ENCODE measurements at regions not wholly inside any gene's neighbourhood (a gene's known extent, or its start where the extent isn't known, plus 50 kb on each side); places are given as distances from the start of the nearest gene placed in this dataset.

GRCh38 chr3:8279886-8280550, 221.6 kb upstream of the LMCD1 start:
- Histone ChIP-seq H3K4me3 (replicated peaks in 1 of 3; ENCODE audit: insufficient read depth in 1 of 3, low read depth in 1 of 3, low read length in 3 of 3) (no peak overlapping the region), H3K27me3 (ENCODE audit: control insufficient read depth in 2 of 2, insufficient read depth in 2 of 2, low read length in 2 of 2) (no peaks in the 10 kb centered on the region), H3K9me3 (replicated peaks; ENCODE audit: control insufficient read depth, insufficient read depth, low read length) (no peaks in the 10 kb centered on the region), H3K9ac (replicated peaks; ENCODE audit: extremely low read depth, insufficient read depth, low read length) (no peak overlapping the region), H3K79me2 (ENCODE audit: control insufficient read depth, insufficient read depth, low read length) (no peaks in the 10 kb centered on the region), H3K27ac (ENCODE audit: insufficient read depth, low read depth, low read length) (no peak overlapping the region), H3K9me1 (replicated peaks; ENCODE audit: control insufficient read depth, extremely low read depth, insufficient read depth, low read length) (no peaks in the 10 kb centered on the region), H2AFZ (ENCODE audit: low read depth, low read length) (no peak overlapping the region), H3K4me2 (ENCODE audit: insufficient read depth, low read length) (no peak overlapping the region), H3K36me3 (ENCODE audit: control insufficient read depth in 2 of 2, extremely low read depth in 1 of 2, insufficient read depth in 2 of 2, low read length in 2 of 2) (no peaks in the 10 kb centered on the region), H3K4me1 (ENCODE audit: control insufficient read depth, extremely low read depth, insufficient read depth, low read length) (no peaks in the 10 kb centered on the region), H4K20me1 (replicated peaks; ENCODE audit: control insufficient read depth, extremely low read depth, insufficient read depth, low read length) (no peaks in the 10 kb centered on the region)
- intact Hi-C loops (cut with micrococcal nuclease) (no loop called here), dilution Hi-C loops (cut with MboI; ENCODE audit: extremely low pct_ligation_motif_present, low sequenced_read_pairs) (no loop called here)
- POLR2A ChIA-PET, result no interaction called here
- TF ChIP-seq GATA2 (IDR thresholded peaks at IDR 0.05; ENCODE audit: insufficient read depth, insufficient read length, low read depth, low read length) (no peak), CTCF (IDR thresholded peaks at IDR 0.05; ENCODE audit: extremely low read depth in 1 of 2, insufficient read depth in 1 of 2, low read depth in 1 of 2, low read length in 2 of 2) (no peak), POLR2AphosphoS5 (IDR thresholded peaks at IDR 0.05; ENCODE audit: insufficient read depth, low read depth, low read length) (no peak)
- CTCF ChIA-PET, result interaction anchor here (0.8 kb wide), 1 partner anchor 10 kb away, joined by 3 read pairs; no protein-coding TSS in a partner anchor
- no TSS peak for BruUV-seq (replicated peaks)
- FAIRE-seq (no peak), DNase-seq (ENCODE audit: low read depth, low spot score) (no peak)

- Histone ChIP-seq H3K4me3 (replicated peaks in 1 of 3; ENCODE audit: insufficient read depth in 1 of 3, low read depth in 1 of 3, low read length in 3 of 3) (no peak overlapping the region), H3K9me3 (replicated peaks; ENCODE audit: control insufficient read depth, insufficient read depth, low read length) (no peaks in the 10 kb centered on the region), H3K9me1 (replicated peaks; ENCODE audit: control insufficient read depth, extremely low read depth, insufficient read depth, low read length) (no peaks in the 10 kb centered on the region), H3K4me1 (ENCODE audit: control insufficient read depth, extremely low read depth, insufficient read depth, low read length) (no peaks in the 10 kb centered on the region), H3K79me2 (ENCODE audit: control insufficient read depth, insufficient read depth, low read length) (no peaks in the 10 kb centered on the region), H3K27ac (ENCODE audit: insufficient read depth, low read depth, low read length) (no peak overlapping the region), H3K27me3 (ENCODE audit: control insufficient read depth in 2 of 2, insufficient read depth in 2 of 2, low read length in 2 of 2) (no peaks in the 10 kb centered on the region), H3K36me3 (ENCODE audit: control insufficient read depth in 2 of 2, extremely low read depth in 1 of 2, insufficient read depth in 2 of 2, low read length in 2 of 2) (no peaks in the 10 kb centered on the region), H4K20me1 (replicated peaks; ENCODE audit: control insufficient read depth, extremely low read depth, insufficient read depth, low read length) (no peaks in the 10 kb centered on the region), H3K9ac (replicated peaks; ENCODE audit: extremely low read depth, insufficient read depth, low read length) (no peak overlapping the region), H3K4me2 (ENCODE audit: insufficient read depth, low read length) (no peak overlapping the region), H2AFZ (ENCODE audit: low read depth, low read length) (no peak overlapping the region)
- ChIA-PET POLR2A (no interaction called here), CTCF (interaction anchor here (1.0 kb wide), 1 partner anchor 19 kb away, joined by 5 read pairs; no protein-coding TSS in a partner anchor)
- DNase-seq (ENCODE audit: low read depth, low spot score), result no peak
- no TSS peak for BruUV-seq (replicated peaks)
- intact Hi-C loops (cut with micrococcal nuclease), result no loop called here
- FAIRE-seq, result no peak
- dilution Hi-C loops (cut with MboI; ENCODE audit: extremely low pct_ligation_motif_present, low sequenced_read_pairs), result no loop called here
- TF ChIP-seq MYC (IDR thresholded peaks at IDR 0.05; ENCODE audit: low read depth, low read length) (no peak), CTCF (IDR thresholded peaks at IDR 0.05; ENCODE audit: extremely low read depth in 1 of 2, insufficient read depth in 1 of 2, low read depth in 1 of 2, low read length in 2 of 2) (no peak), GATA2 (IDR thresholded peaks at IDR 0.05; ENCODE audit: insufficient read depth, insufficient read length, low read depth, low read length) (no peak), POLR2AphosphoS5 (IDR thresholded peaks at IDR 0.05; ENCODE audit: insufficient read depth, low read depth, low read length) (no peak), POLR2A (IDR thresholded peaks at IDR 0.05; ENCODE audit: low read depth, low read length) (no peak), FOS (IDR thresholded peaks at IDR 0.05; ENCODE audit: borderline replicate concordance, insufficient read depth, low read length) (no peak), JUN (IDR thresholded peaks at IDR 0.05; ENCODE audit: borderline replicate concordance, insufficient read depth, insufficient read length, low read depth) (no peak), EZH2 (IDR thresholded peaks at IDR 0.05; ENCODE audit: borderline replicate concordance, low read depth, low read length, severe bottlenecking) (no peak), MAX (IDR thresholded peaks at IDR 0.05; ENCODE audit: insufficient read depth, insufficient read length) (no peak)
Observed at GRCh38 chr3:8282541-8283165, 219.0 kb upstream of the LMCD1 start.

Measured in endothelial cell of umbilical vein (primary cell).